GM10248 (cell line): ENCODE measurements at regions not wholly inside any gene's neighbourhood (a gene's known extent, or its start where the extent isn't known, plus 50 kb on each side); places are given as distances from the start of the nearest gene placed in this dataset.

Experiments
- CTCF ChIA-PET: fragments of 300-600 bp; sonication (Branson Sonifier 250); formaldehyde crosslinking; extraction: SDS; loops from one replicate; lab custom pipeline; 2021; ENCODE audit warnings: antibody characterized with exemption; lab: Yijun Ruan, JAX
- POLR2A ChIA-PET: fragments of 350-650 bp; sonication (Branson Sonifier 250); formaldehyde crosslinking; extraction: SDS; loops from one replicate; lab custom pipeline; 2020; ENCODE audit warnings: antibody characterized with exemption; lab: Yijun Ruan, JAX
- DNase-seq: peaks from one replicate; pipeline ENCODE4 v3.0.0; 2012; ENCODE audit errors: extremely low spot score
- CTCF ChIP-seq: IDR thresholded peaks from 2 replicates; pipeline ENCODE4 v1.5.1; 2012; ENCODE audit warnings: mild to moderate bottlenecking, low read depth; ENCODE audit errors: extremely low read depth, missing control alignments, control extremely low read depth

- TF ChIP-seq CTCF: no peak
- no peak for DNase-seq
- ChIA-PET CTCF (no interaction called here), POLR2A (no interaction called here)
These were observed 177.3 kb upstream of the SGCG start for GRCh38 chr13:23003446-23003845.

- no peak for TF ChIP-seq CTCF
- ChIA-PET POLR2A (no interaction called here), CTCF (interaction anchor here (0.7 to 2.3 kb wide), 2 partner anchors 13 to 38 kb away, joined by 3 to 8 read pairs; no protein-coding TSS in a partner anchor)
- DNase-seq: no peak
These were observed 173.4 kb upstream of the SGCG start for GRCh38 chr13:23007426-23007825.

GRCh38 chr13:23018143-23018542 is 162.6 kb upstream of the SGCG start:
- DNase-seq: no peak
- CTCF ChIA-PET: no interaction called here
- no peak for TF ChIP-seq CTCF
- POLR2A ChIA-PET: no interaction called here

GRCh38 chr13:23020246-23020843 is 160.4 kb upstream of the SGCG start:
- ChIA-PET CTCF (interaction anchor here (0.6 to 1.1 kb wide), 11 partner anchors 8 to 225 kb away, joined by 3 to 13 read pairs (median 4); no protein-coding TSS in a partner anchor), POLR2A (no interaction called here)
- DNase-seq: peak; percentile 42
- TF ChIP-seq CTCF: peak; percentile 82

- CTCF ChIA-PET: interaction anchor here (1.7 kb wide), 1 partner anchor 16 kb away, joined by 7 read pairs; no protein-coding TSS in a partner anchor
- TF ChIP-seq CTCF: no peak
- POLR2A ChIA-PET: no interaction called here
- DNase-seq: no peak
These were observed 158.9 kb upstream of the SGCG start for GRCh38 chr13:23021906-23022305.

GRCh38 chr13:23022704-23023103 is 158.1 kb upstream of the SGCG start:
- no peak for DNase-seq
- POLR2A ChIA-PET: no interaction called here
- no peak for TF ChIP-seq CTCF
- CTCF ChIA-PET: no interaction called here
